Calu3 (cell line): ENCODE measurements at regions not wholly inside any gene's neighbourhood (a gene's known extent, or its start where the extent isn't known, plus 50 kb on each side); places are given as distances from the start of the nearest gene placed in this dataset.

Experiments used
- BruUV-seq: library from RNA; stranded (reverse); fragments of 400-500 nt; replicated peaks from 2 replicates; lab custom pipeline; 2021; lab: Mats Ljungman, UMichigan
- CTCF ChIA-PET: fragments of 300-600 bp; sonication (Branson Sonifier 250); formaldehyde crosslinking; loops from one replicate; lab custom pipeline; 2022; ENCODE audit warnings: antibody characterized with exemption; lab: Charles Lee
- DNase-seq: peaks from one replicate; pipeline ENCODE4 v3.0.0; 2022
- H3K27ac Mint-ChIP-seq: one replicate; pipeline ENCODE4 v1.8.0; 2022; ENCODE audit warnings: mixed read lengths; ENCODE audit not compliant: unreplicated experiment
- H3K27me3 Mint-ChIP-seq: one replicate; pipeline ENCODE4 v1.8.0; 2022; ENCODE audit warnings: mixed read lengths; ENCODE audit not compliant: unreplicated experiment
- H3K36me3 Mint-ChIP-seq: one replicate; pipeline ENCODE4 v1.8.0; 2022; ENCODE audit warnings: mild to moderate bottlenecking, moderate library complexity, mixed read lengths; ENCODE audit not compliant: insufficient read depth, unreplicated experiment
- H3K4me1 Mint-ChIP-seq: one replicate; pipeline ENCODE4 v1.8.0; 2022; ENCODE audit warnings: mild to moderate bottlenecking, low read depth, mixed read lengths; ENCODE audit not compliant: unreplicated experiment
- H3K4me3 Mint-ChIP-seq: one replicate; pipeline ENCODE4 v1.8.0; 2022; ENCODE audit warnings: mild to moderate bottlenecking, low read depth, moderate library complexity, mixed read lengths; ENCODE audit not compliant: unreplicated experiment
- H3K9me3 Mint-ChIP-seq: one replicate; pipeline ENCODE4 v1.8.0; 2022; ENCODE audit warnings: low read depth, mixed read lengths; ENCODE audit not compliant: unreplicated experiment
- CTCF ChIP-seq: fragments of 200-600 bp; IDR thresholded peaks from one replicate; pipeline ENCODE4 v1.8.0; 2022; ENCODE audit warnings: antibody characterized with exemption; ENCODE audit not compliant: unreplicated experiment
- intact Hi-C: fragments of 100-400 bp; cut with micrococcal nuclease; formaldehyde crosslinking; loops from one replicate; pipeline ENCODE4 v1.10.0; 2022; ENCODE audit not compliant: unreplicated experiment

- no peaks in the 10 kb centered on the region for H3K36me3 Mint-ChIP-seq
- H3K9me3 Mint-ChIP-seq: no peaks in the 10 kb centered on the region
- H3K4me3 Mint-ChIP-seq: no peak overlapping the region
- no peak overlapping the region for H3K27ac Mint-ChIP-seq
- TF ChIP-seq CTCF: no peak
- intact Hi-C loops: no loop called here
- no peak for DNase-seq
- no peaks in the 10 kb centered on the region for H3K27me3 Mint-ChIP-seq
- CTCF ChIA-PET: no interaction called here
- BruUV-seq: no TSS peak
- H3K4me1 Mint-ChIP-seq: no peaks in the 10 kb centered on the region
Measured at GRCh38 chr13:80481588-80481987, 140.7 kb upstream of the SPRY2 start.

GRCh38 chr13:80477661-80478443, 136.9 kb upstream of the SPRY2 start:
- no peak for DNase-seq
- CTCF ChIA-PET: no interaction called here
- Mint-ChIP-seq H3K36me3 (no peaks in the 10 kb centered on the region), H3K27me3 (no peaks in the 10 kb centered on the region), H3K27ac (no peak overlapping the region), H3K4me3 (no peak overlapping the region), H3K4me1 (no peaks in the 10 kb centered on the region), H3K9me3 (no peaks in the 10 kb centered on the region)
- intact Hi-C loops: no loop called here
- no peak for TF ChIP-seq CTCF
- no TSS peak for BruUV-seq

- BruUV-seq: no TSS peak
Measured at GRCh38 chr13:80476953-80477352, 136.0 kb upstream of the SPRY2 start.

GRCh38 chr13:80475718-80476117, 134.8 kb upstream of the SPRY2 start:
- Mint-ChIP-seq H3K27ac (no peak overlapping the region), H3K27me3 (no peaks in the 10 kb centered on the region), H3K4me3 (no peak overlapping the region), H3K36me3 (no peaks in the 10 kb centered on the region), H3K9me3 (no peaks in the 10 kb centered on the region), H3K4me1 (peaks cover under 1% of the 10 kb centered on the region)
- no TSS peak for BruUV-seq
- DNase-seq: no peak
- CTCF ChIA-PET: no interaction called here
- no peak for TF ChIP-seq CTCF
- intact Hi-C loops: no loop called here

More at GRCh38 chr13:80476953-80477352, 136.0 kb upstream of the SPRY2 start:
- H3K9me3 Mint-ChIP-seq: no peaks in the 10 kb centered on the region
- TF ChIP-seq CTCF: no peak
- intact Hi-C loops: no loop called here
- H3K4me1 Mint-ChIP-seq: no peaks in the 10 kb centered on the region
- CTCF ChIA-PET: no interaction called here
- H3K27ac Mint-ChIP-seq: no peak overlapping the region
- H3K4me3 Mint-ChIP-seq: no peak overlapping the region
- no peaks in the 10 kb centered on the region for H3K27me3 Mint-ChIP-seq
- no peak for DNase-seq
- H3K36me3 Mint-ChIP-seq: no peaks in the 10 kb centered on the region
